ENCODE measurements at regions not wholly inside any gene's neighbourhood (a gene's known extent, or its start where the extent isn't known, plus 50 kb on each side); places are given as distances from the start of the nearest gene placed in this dataset.

DNA sequence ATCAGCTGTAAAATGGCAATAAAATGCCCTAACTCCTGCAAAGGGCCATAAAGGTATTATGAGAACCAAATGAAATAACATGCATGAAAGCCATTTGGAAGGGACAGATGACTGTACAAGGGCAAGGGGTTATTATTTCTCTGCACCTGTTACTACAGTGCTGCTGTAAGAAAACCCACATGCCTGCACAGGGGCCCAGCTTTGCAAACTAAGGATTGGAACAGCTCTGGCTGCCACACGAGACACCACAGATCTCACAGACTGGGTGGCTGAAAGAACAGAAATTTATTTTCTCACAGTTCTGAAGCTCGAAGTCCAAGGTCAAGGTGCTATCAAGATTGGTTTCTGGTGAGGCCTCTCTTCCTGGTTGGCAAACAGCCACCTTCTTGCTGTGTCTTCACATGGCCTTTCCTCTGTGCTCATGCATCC is 409.0 kb upstream of the NRP1 start:
- H3K4me1 Mint-ChIP-seq, result no peaks in the 10 kb centered on the region
- H4K20me1 ChIP-seq (ENCODE audit: insufficient read depth, low read length), result no peaks in the 10 kb centered on the region
- H3K27me3 ChIP-seq (ENCODE audit: control insufficient read depth in 2 of 2, insufficient read depth in 2 of 2, low read length in 2 of 2), result no peaks in the 10 kb centered on the region
- H2AFZ ChIP-seq (ENCODE audit: insufficient read depth, low read depth, low read length, poor library complexity, severe bottlenecking), result no peak overlapping the region
- no peaks in the 10 kb centered on the region for H3K36me3 ChIP-seq (replicated peaks in 1 of 2; ENCODE audit: control insufficient read depth in 1 of 2, insufficient read depth in 2 of 2, low read length in 2 of 2)
- H3K4me1 ChIP-seq (ENCODE audit: control insufficient read depth in 1 of 2, insufficient read depth in 2 of 2, low read length in 2 of 2), result peaks cover 0 to 6% of the 10 kb centered on the region in 2 donors
- H3K27ac Mint-ChIP-seq, result no peak overlapping the region
- peaks cover 6 to 8% (median 7%) of the 10 kb centered on the region in 7 donors for H3K9me3 Mint-ChIP-seq
- no peak overlapping the region for H3K4me3 ChIP-seq (replicated peaks in 1 of 3; ENCODE audit: low read depth in 2 of 3, low read length in 3 of 3)
- no peak overlapping the region for H3K4me3 Mint-ChIP-seq
- H3K27me3 Mint-ChIP-seq (ENCODE audit: low read depth in 3 of 3), result peaks cover 0 to 6% (median 5%) of the 10 kb centered on the region in 3 donors
- DNase-seq, result no peak
- TF ChIP-seq, protein P1, sequence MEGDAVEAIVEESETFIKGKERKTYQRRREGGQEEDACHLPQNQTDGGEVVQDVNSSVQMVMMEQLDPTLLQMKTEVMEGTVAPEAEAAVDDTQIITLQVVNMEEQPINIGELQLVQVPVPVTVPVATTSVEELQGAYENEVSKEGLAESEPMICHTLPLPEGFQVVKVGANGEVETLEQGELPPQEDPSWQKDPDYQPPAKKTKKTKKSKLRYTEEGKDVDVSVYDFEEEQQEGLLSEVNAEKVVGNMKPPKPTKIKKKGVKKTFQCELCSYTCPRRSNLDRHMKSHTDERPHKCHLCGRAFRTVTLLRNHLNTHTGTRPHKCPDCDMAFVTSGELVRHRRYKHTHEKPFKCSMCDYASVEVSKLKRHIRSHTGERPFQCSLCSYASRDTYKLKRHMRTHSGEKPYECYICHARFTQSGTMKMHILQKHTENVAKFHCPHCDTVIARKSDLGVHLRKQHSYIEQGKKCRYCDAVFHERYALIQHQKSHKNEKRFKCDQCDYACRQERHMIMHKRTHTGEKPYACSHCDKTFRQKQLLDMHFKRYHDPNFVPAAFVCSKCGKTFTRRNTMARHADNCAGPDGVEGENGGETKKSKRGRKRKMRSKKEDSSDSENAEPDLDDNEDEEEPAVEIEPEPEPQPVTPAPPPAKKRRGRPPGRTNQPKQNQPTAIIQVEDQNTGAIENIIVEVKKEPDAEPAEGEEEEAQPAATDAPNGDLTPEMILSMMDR (IDR thresholded peaks at IDR 0.05), result no peak
- no peak overlapping the region for H3K27ac ChIP-seq (ENCODE audit: low read depth in 1 of 2, low read length in 2 of 2)
- 88% methylated on average over 2 of the region's 2 CpGs for WGBS (ENCODE audit: insufficient coverage)
- intact Hi-C loops (cut with micrococcal nuclease), result no loop called here
- H3K9me3 ChIP-seq (replicated peaks in 1 of 2; ENCODE audit: control insufficient read depth in 1 of 2, insufficient read depth in 1 of 2, low read length in 2 of 2), result peaks cover 0 to 8% of the 10 kb centered on the region in 2 donors
- no peaks in the 10 kb centered on the region for H3K79me2 ChIP-seq (ENCODE audit: insufficient read depth, low read length)
- no peak overlapping the region for H3K9ac ChIP-seq (ENCODE audit: insufficient read depth, low read length, poor library complexity, severe bottlenecking)
- H3K36me3 Mint-ChIP-seq, result no peaks in the 10 kb centered on the region
- H3K4me2 ChIP-seq (replicated peaks; ENCODE audit: extremely low read depth, low read length, poor library complexity, severe bottlenecking), result no peak overlapping the region

DNA sequence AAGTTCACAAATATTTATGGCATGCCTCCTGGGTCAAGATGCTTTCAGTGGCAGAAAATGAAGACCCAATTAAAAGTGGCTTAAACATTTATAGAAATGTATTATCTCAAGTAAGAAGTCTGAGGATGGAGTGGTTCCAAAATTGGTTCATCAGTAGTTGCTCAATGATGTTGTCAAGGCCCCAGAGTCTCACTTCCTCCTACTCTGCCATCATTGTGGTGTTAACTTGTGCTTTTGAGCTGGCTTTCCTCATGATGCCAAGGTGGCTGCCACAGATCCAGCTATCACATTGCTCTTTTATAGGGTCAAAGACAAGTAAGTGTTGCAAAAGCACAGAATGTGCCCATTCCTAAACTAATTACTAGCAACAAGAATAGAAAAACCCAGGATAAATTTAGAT is 404.6 kb upstream of the NRP1 start:
- peak; percentile 11 to 41 (median 27) for DNase-seq
- peaks cover 0 to 6% of the 10 kb centered on the region in 2 donors for H3K4me1 ChIP-seq (ENCODE audit: control insufficient read depth in 1 of 2, insufficient read depth in 2 of 2, low read length in 2 of 2)
- Mint-ChIP-seq H3K27me3 (ENCODE audit: low read depth in 3 of 3) (peaks cover 0 to 20% (median 2%) of the 10 kb centered on the region in 3 donors), H3K4me1 (no peaks in the 10 kb centered on the region), H3K27ac (peak overlapping the region in 1 of 7 donors; percentile 49), H3K36me3 (no peaks in the 10 kb centered on the region), H3K4me3 (no peak overlapping the region), H3K9me3 (peaks cover 7 to 15% (median 8%) of the 10 kb centered on the region in 7 donors)
- no peak overlapping the region for H3K9ac ChIP-seq (ENCODE audit: insufficient read depth, low read length, poor library complexity, severe bottlenecking)
- intact Hi-C loops (cut with micrococcal nuclease), result no loop called here
- no peak overlapping the region for H3K4me2 ChIP-seq (replicated peaks; ENCODE audit: extremely low read depth, low read length, poor library complexity, severe bottlenecking)
- H3K79me2 ChIP-seq (ENCODE audit: insufficient read depth, low read length), result no peaks in the 10 kb centered on the region
- H3K27ac ChIP-seq (ENCODE audit: low read depth in 1 of 2, low read length in 2 of 2), result no peak overlapping the region
- peaks cover 0 to 14% of the 10 kb centered on the region in 2 donors for H3K9me3 ChIP-seq (replicated peaks in 1 of 2; ENCODE audit: control insufficient read depth in 1 of 2, insufficient read depth in 1 of 2, low read length in 2 of 2)
- TF ChIP-seq, protein P1 (IDR thresholded peaks at IDR 0.05), result no peak
- H3K4me3 ChIP-seq (replicated peaks in 1 of 3; ENCODE audit: low read depth in 2 of 3, low read length in 3 of 3), result no peak overlapping the region
- peaks cover 0 to 2% of the 10 kb centered on the region in 2 donors for H3K27me3 ChIP-seq (ENCODE audit: control insufficient read depth in 2 of 2, insufficient read depth in 2 of 2, low read length in 2 of 2)
- H2AFZ ChIP-seq (ENCODE audit: insufficient read depth, low read depth, low read length, poor library complexity, severe bottlenecking), result no peak overlapping the region
- H3K36me3 ChIP-seq (replicated peaks in 1 of 2; ENCODE audit: control insufficient read depth in 1 of 2, insufficient read depth in 2 of 2, low read length in 2 of 2), result no peaks in the 10 kb centered on the region
- no peaks in the 10 kb centered on the region for H4K20me1 ChIP-seq (ENCODE audit: insufficient read depth, low read length)

Data from CD14-positive monocyte (primary cell).